Fibroblast of lung (primary cell): ENCODE measurements at regions not wholly inside any gene's neighbourhood (a gene's known extent, or its start where the extent isn't known, plus 50 kb on each side); places are given as distances from the start of the nearest gene placed in this dataset.

Source experiments
- CTCF ChIP-seq, 2 donors: IDR thresholded peaks in 1 of 2; conservative IDR thresholded peaks in 1 of 2; 1 replicate in 1 of 2; 2 replicates in 1 of 2; pipeline ENCODE4 v1.5.1; 2011 to 2012; ENCODE audit warnings: low read length in 2 of 2, control low read depth in 1 of 2, inconsistent platforms in 1 of 2, low read depth in 1 of 2, mild to moderate bottlenecking in 1 of 2
- EZH2 ChIP-seq: IDR thresholded peaks from 2 replicates; pipeline ENCODE4 v1.5.1; 2012; ENCODE audit warnings: low read length, control low read depth, mild to moderate bottlenecking; ENCODE audit errors: missing control alignments

GRCh38 chr6:149196091-149196490 is 121.4 kb upstream of the TAB2 start:
- no peak for TF ChIP-seq CTCF (conservative IDR thresholded peaks at IDR 0.05 in 1 of 2, IDR thresholded peaks at IDR 0.05 in 1 of 2; ENCODE audit: low read depth in 1 of 2, low read length in 2 of 2)
- no peak for TF ChIP-seq EZH2
